ENCODE measurements at regions not wholly inside any gene's neighbourhood (a gene's known extent, or its start where the extent isn't known, plus 50 kb on each side); places are given as distances from the start of the nearest gene placed in this dataset.

GRCh38 chr2:134110532-134110931 is 143.3 kb upstream of the MGAT5 start:
- POLR2A ChIA-PET = interaction anchor here (1.4 kb wide), 1 partner anchor 301 kb away, joined by 3 read pairs; no protein-coding TSS in a partner anchor
- ATAC-seq (ENCODE audit: low read depth) = no peak
- H3K4me3 Mint-ChIP-seq = no peak overlapping the region

GRCh38 chr2:134117676-134118075 is 136.2 kb upstream of the MGAT5 start:
- H3K9me3 Mint-ChIP-seq = no peaks in the 10 kb centered on the region
- no peaks in the 10 kb centered on the region for H3K36me3 Mint-ChIP-seq
- no peak overlapping the region for H3K4me3 Mint-ChIP-seq
- peaks cover 15% of the 10 kb centered on the region for H3K4me1 Mint-ChIP-seq
- POLR2A ChIA-PET = interaction anchor here (0.6 to 2.8 kb wide), 3 partner anchors 89 to 293 kb away, joined by 4 to 17 read pairs (median 13); no protein-coding TSS in a partner anchor
- no peak overlapping the region for H3K27ac Mint-ChIP-seq
- ATAC-seq (ENCODE audit: low read depth) (no peak), DNase-seq (no peak)
- peaks cover 9% of the 10 kb centered on the region for H3K27me3 Mint-ChIP-seq

More at GRCh38 chr2:134110532-134110931, 143.3 kb upstream of the MGAT5 start:
- no peak for DNase-seq
- Mint-ChIP-seq H3K27me3 (peaks cover 11% of the 10 kb centered on the region), H3K4me1 (peaks cover 2% of the 10 kb centered on the region), H3K9me3 (peaks cover 3% of the 10 kb centered on the region), H3K27ac (no peak overlapping the region), H3K36me3 (no peaks in the 10 kb centered on the region)

- H3K27ac Mint-ChIP-seq = no peak overlapping the region
- H3K36me3 Mint-ChIP-seq = no peaks in the 10 kb centered on the region
- peaks cover 22% of the 10 kb centered on the region for H3K4me1 Mint-ChIP-seq
- peaks cover 4% of the 10 kb centered on the region for H3K27me3 Mint-ChIP-seq
- POLR2A ChIA-PET = interaction anchor here (0.6 to 2.8 kb wide), 7 partner anchors 88 to 293 kb away, joined by 3 to 17 read pairs (median 10); no protein-coding TSS in a partner anchor
- no peaks in the 10 kb centered on the region for H3K9me3 Mint-ChIP-seq
- H3K4me3 Mint-ChIP-seq = peak overlapping the region; percentile 97
- DNase-seq (peak; percentile 60), ATAC-seq (ENCODE audit: low read depth) (peak; percentile 39)
Observed at GRCh38 chr2:134118279-134119116, 135.4 kb upstream of the MGAT5 start.

GRCh38 chr2:134119117-134119712 is 134.7 kb upstream of the MGAT5 start:
- Mint-ChIP-seq H3K4me3 (peak overlapping the region; percentile 97), H3K36me3 (no peaks in the 10 kb centered on the region), H3K27ac (peak overlapping the region; percentile 96), H3K27me3 (peaks cover 4% of the 10 kb centered on the region), H3K4me1 (peaks cover 25% of the 10 kb centered on the region), H3K9me3 (no peaks in the 10 kb centered on the region)
- POLR2A ChIA-PET = interaction anchor here (0.9 to 2.8 kb wide), 10 partner anchors 87 to 799 kb away, joined by 3 to 17 read pairs (median 7); no protein-coding TSS in a partner anchor
- no peak for DNase-seq
- ATAC-seq (ENCODE audit: low read depth) = peak; percentile 15

GRCh38 chr2:134119713-134120405 is 134.0 kb upstream of the MGAT5 start:
- Mint-ChIP-seq H3K27me3 (peaks cover 4% of the 10 kb centered on the region), H3K4me1 (peaks cover 25% of the 10 kb centered on the region), H3K36me3 (no peaks in the 10 kb centered on the region), H3K9me3 (no peaks in the 10 kb centered on the region), H3K4me3 (peak overlapping the region; percentile 97), H3K27ac (peak overlapping the region; percentile 96)
- ATAC-seq (ENCODE audit: low read depth) (peak; percentile 67), DNase-seq (peak; percentile 86)
- POLR2A ChIA-PET = interaction anchor here (0.9 to 2.8 kb wide), 11 partner anchors 11 to 798 kb away, joined by 3 to 17 read pairs (median 6); no protein-coding TSS in a partner anchor

- H3K9me3 Mint-ChIP-seq = no peaks in the 10 kb centered on the region
- peaks cover 1% of the 10 kb centered on the region for H3K36me3 Mint-ChIP-seq
- peak overlapping the region; percentile 68 for H3K4me3 Mint-ChIP-seq
- H3K27me3 Mint-ChIP-seq = peaks cover 2% of the 10 kb centered on the region
- POLR2A ChIA-PET = interaction anchor here (1.0 to 2.8 kb wide), 12 partner anchors 10 to 798 kb away, joined by 3 to 17 read pairs (median 6); partner anchors contain the start of gene CCNT2
- H3K27ac Mint-ChIP-seq = peak overlapping the region; percentile 66
- peaks cover 29% of the 10 kb centered on the region for H3K4me1 Mint-ChIP-seq
- no peak for ATAC-seq (ENCODE audit: low read depth)
- DNase-seq = no peak
Observed at GRCh38 chr2:134120406-134120732, 133.5 kb upstream of the MGAT5 start.

GRCh38 chr2:134120733-134121630 is 132.9 kb upstream of the MGAT5 start:
- Mint-ChIP-seq H3K4me3 (peak overlapping the region; percentile 78), H3K9me3 (no peaks in the 10 kb centered on the region), H3K27ac (peak overlapping the region; percentile 54), H3K27me3 (peaks cover 2% of the 10 kb centered on the region), H3K36me3 (peaks cover 2% of the 10 kb centered on the region), H3K4me1 (peaks cover 31% of the 10 kb centered on the region)
- DNase-seq (peak; percentile 73), ATAC-seq (ENCODE audit: low read depth) (peak; percentile 78)
- POLR2A ChIA-PET = interaction anchor here (1.0 to 2.8 kb wide), 10 partner anchors 10 to 798 kb away, joined by 3 to 17 read pairs (median 6); partner anchors contain the start of gene CCNT2

GRCh38 chr2:134122610-134123009 is 131.3 kb upstream of the MGAT5 start:
- no peak overlapping the region for H3K27ac Mint-ChIP-seq

GRCh38 chr2:134123332-134123731 is 130.5 kb upstream of the MGAT5 start:
- POLR2A ChIA-PET = no interaction called here
- no peaks in the 10 kb centered on the region for H3K9me3 Mint-ChIP-seq
- H3K4me3 Mint-ChIP-seq = no peak overlapping the region
- H3K4me1 Mint-ChIP-seq = peaks cover 52% of the 10 kb centered on the region
- H3K36me3 Mint-ChIP-seq = peaks cover 9% of the 10 kb centered on the region
- H3K27me3 Mint-ChIP-seq = peaks cover 2% of the 10 kb centered on the region
- no peak overlapping the region for H3K27ac Mint-ChIP-seq
- DNase-seq (no peak), ATAC-seq (ENCODE audit: low read depth) (no peak)

More at GRCh38 chr2:134122610-134123009, 131.3 kb upstream of the MGAT5 start:
- ATAC-seq (ENCODE audit: low read depth) (no peak), DNase-seq (no peak)
- H3K4me3 Mint-ChIP-seq = peak overlapping the region; percentile 46
- H3K36me3 Mint-ChIP-seq = peaks cover 9% of the 10 kb centered on the region
- POLR2A ChIA-PET = no interaction called here
- peaks cover 48% of the 10 kb centered on the region for H3K4me1 Mint-ChIP-seq
- no peaks in the 10 kb centered on the region for H3K27me3 Mint-ChIP-seq
- no peaks in the 10 kb centered on the region for H3K9me3 Mint-ChIP-seq

GRCh38 chr2:134124047-134124753 is 129.7 kb upstream of the MGAT5 start:
- POLR2A ChIA-PET = no interaction called here
- Mint-ChIP-seq H3K9me3 (no peaks in the 10 kb centered on the region), H3K4me3 (no peak overlapping the region), H3K27me3 (peaks cover 2% of the 10 kb centered on the region), H3K4me1 (peaks cover 45% of the 10 kb centered on the region), H3K36me3 (peaks cover 11% of the 10 kb centered on the region), H3K27ac (no peak overlapping the region)
- ATAC-seq (ENCODE audit: low read depth) (no peak), DNase-seq (no peak)

GRCh38 chr2:134127496-134127895 is 126.4 kb upstream of the MGAT5 start:
- H3K27ac Mint-ChIP-seq = peak overlapping the region; percentile 6
- POLR2A ChIA-PET = no interaction called here
- H3K36me3 Mint-ChIP-seq = peaks cover 26% of the 10 kb centered on the region
- ATAC-seq (ENCODE audit: low read depth) (peak; percentile 90), DNase-seq (no peak)
- H3K9me3 Mint-ChIP-seq = no peaks in the 10 kb centered on the region
- H3K27me3 Mint-ChIP-seq = peaks cover 2% of the 10 kb centered on the region
- peak overlapping the region; percentile 56 for H3K4me3 Mint-ChIP-seq
- peaks cover 41% of the 10 kb centered on the region for H3K4me1 Mint-ChIP-seq

- POLR2A ChIA-PET = no interaction called here
- H3K4me1 Mint-ChIP-seq = peaks cover 33% of the 10 kb centered on the region
Observed at GRCh38 chr2:134128746-134129145, 125.1 kb upstream of the MGAT5 start.

More at GRCh38 chr2:134128746-134129145, 125.1 kb upstream of the MGAT5 start:
- peaks cover 2% of the 10 kb centered on the region for H3K27me3 Mint-ChIP-seq
- H3K9me3 Mint-ChIP-seq = no peaks in the 10 kb centered on the region
- no peak overlapping the region for H3K27ac Mint-ChIP-seq
- ATAC-seq (ENCODE audit: low read depth) = no peak
- no peak overlapping the region for H3K4me3 Mint-ChIP-seq
- peaks cover 26% of the 10 kb centered on the region for H3K36me3 Mint-ChIP-seq
- DNase-seq = no peak
